Urinary bladder (tissue), 3 donors: ENCODE measurements at regions not wholly inside any gene's neighbourhood (a gene's known extent, or its start where the extent isn't known, plus 50 kb on each side); places are given as distances from the start of the nearest gene placed in this dataset.
"Not testable (repeated sequence)": the region's sequence is repeated elsewhere in the genome, so short reads cannot be mapped to it uniquely, and the experiment has no call there.

Experiments used
- DNase-seq: peaks from one replicate; pipeline ENCODE4 v3.0.0-alpha.2; 2015; ENCODE audit errors: extremely low spot score
- H3K27ac ChIP-seq: one replicate; pipeline ENCODE4 v1.5.1; 2013; ENCODE audit warnings: low read depth, mild to moderate bottlenecking, moderate library complexity
- H3K36me3 ChIP-seq: one replicate; pipeline ENCODE4 v1.6.1; 2013; ENCODE audit warnings: mild to moderate bottlenecking, moderate library complexity; ENCODE audit not compliant: insufficient read depth
- H3K4me1 ChIP-seq: one replicate; pipeline ENCODE4 v1.6.1; 2013; ENCODE audit warnings: mild to moderate bottlenecking, moderate library complexity; ENCODE audit not compliant: insufficient read depth
- H3K4me3 ChIP-seq: one replicate; pipeline ENCODE4 v1.5.1; 2013; ENCODE audit warnings: low read depth, low read length
- WGBS: extraction: QIAGEN DNeasy Blood & Tissue Kit; methylation state at CpG from one replicate; pipeline ENCODE4 v1.1.7; 2013; 5-methylcytosine and 5-hydroxymethylcytosine counted together
- donor health status: healthy with polysubstance abuse.
- donor health status: healthy.

- H3K36me3 ChIP-seq, result no peaks in the 10 kb centered on the region
- H3K4me1 ChIP-seq, result no peaks in the 10 kb centered on the region
- no peak for DNase-seq
- H3K27ac ChIP-seq, result no peak overlapping the region
- 75% methylated on average over 18 of the region's 18 CpGs for WGBS
- no peak overlapping the region for H3K4me3 ChIP-seq
These were observed 180.3 kb upstream of the RTL1 start for GRCh38 chr14:101083564-101084435.

GRCh38 chr14:101084436-101084826 is 180.9 kb upstream of the RTL1 start:
- H3K36me3 ChIP-seq, result no peaks in the 10 kb centered on the region

DNA sequence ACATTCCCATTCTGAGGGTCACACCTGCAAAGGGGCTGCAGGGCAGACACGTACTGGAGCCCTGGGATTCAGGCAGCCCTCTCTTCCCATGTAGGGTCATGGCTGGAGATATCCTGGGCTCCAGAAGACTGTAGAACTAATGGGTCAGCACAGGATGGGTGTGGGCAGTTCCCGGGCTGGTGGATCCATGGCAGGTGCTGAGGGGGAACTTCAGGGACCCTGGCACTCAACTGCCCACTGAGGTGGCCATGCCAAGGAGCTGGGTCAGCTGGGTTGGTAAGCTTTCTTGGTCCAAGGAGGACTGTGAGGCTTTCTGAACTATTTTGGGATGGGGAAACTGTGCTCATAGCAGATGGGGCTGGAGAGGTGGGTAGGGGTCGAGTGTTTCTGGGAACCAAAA is 183.4 kb upstream of the RTL1 start:
- no peaks in the 10 kb centered on the region for H3K4me1 ChIP-seq
- H3K36me3 ChIP-seq, result no peaks in the 10 kb centered on the region
- no peak overlapping the region for H3K4me3 ChIP-seq
- no peak overlapping the region for H3K27ac ChIP-seq
- whole genome bisulfite sequencing, result 71% methylated on average over 3 of the region's 3 CpGs
- DNase-seq, result no peak

More at GRCh38 chr14:101084436-101084826, 180.9 kb upstream of the RTL1 start:
- Histone ChIP-seq H3K27ac (no peak overlapping the region), H3K4me3 (no peak overlapping the region), H3K4me1 (no peaks in the 10 kb centered on the region)
- 93% methylated on average over 6 of the region's 6 CpGs for WGBS
- no peak for DNase-seq

DNA sequence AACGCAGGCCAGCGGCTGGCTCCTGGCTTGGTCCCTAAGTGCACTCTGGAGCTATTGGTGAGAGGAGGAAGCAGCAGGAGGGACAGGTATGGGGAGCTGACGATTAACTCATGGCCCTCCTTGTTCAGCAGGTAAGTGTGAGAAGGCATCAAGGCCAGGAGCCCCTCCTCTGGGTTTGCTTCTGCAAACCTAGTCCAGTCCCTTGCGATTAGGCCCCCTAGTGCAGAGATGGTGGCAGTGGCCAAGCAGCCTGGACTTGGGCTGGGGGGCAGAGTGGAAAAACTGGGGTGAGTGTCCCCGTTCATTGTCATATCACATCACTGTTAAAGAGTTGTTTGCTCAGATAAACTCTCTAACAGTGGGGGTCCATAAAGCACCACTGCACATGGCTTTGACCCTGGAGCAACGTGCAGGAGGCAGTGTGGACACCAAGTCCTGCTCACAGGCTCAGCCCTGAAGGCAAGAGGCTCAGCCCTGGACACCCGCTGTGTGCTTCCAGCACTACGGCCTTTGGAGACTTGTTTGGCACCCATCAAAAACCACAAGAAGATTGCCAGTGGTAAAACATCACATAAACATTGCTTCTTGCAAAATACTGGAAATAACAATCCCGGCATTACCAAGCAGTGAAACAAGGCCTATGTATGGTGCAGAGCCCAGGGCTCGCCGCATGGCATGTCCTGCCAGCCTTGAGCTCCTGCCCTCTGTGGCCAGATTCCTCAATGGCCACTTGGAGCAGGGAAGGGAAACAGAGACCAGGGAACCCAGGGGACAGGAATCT is 184.3 kb upstream of the RTL1 start:
- WGBS, result 88% methylated on average over 11 of the region's 11 CpGs

DNA sequence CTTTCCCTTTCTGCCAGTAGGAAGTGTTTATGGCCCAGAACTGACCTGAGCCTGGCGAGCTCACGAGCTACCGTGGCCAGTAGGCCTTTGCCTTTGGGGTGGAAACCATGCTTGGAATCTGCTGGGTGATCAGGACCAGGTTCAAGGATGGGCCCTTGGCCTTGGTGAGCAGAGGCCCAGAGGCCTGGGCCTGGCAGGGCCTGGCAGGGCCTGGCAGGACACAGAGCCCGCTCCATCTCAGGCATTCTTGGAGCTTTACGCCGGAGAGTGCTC is 184.8 kb upstream of the RTL1 start:
- no peak for DNase-seq
- H3K36me3 ChIP-seq, result no peaks in the 10 kb centered on the region
- H3K4me3 ChIP-seq, result no peak overlapping the region
- no peak overlapping the region for H3K27ac ChIP-seq
- no peaks in the 10 kb centered on the region for H3K4me1 ChIP-seq
- 97% methylated on average over 6 of the region's 6 CpGs for WGBS

More for the DNA sequence above, 184.3 kb upstream of the RTL1 start:
- DNase-seq, result no peak
- no peak overlapping the region for H3K4me3 ChIP-seq
- no peaks in the 10 kb centered on the region for H3K4me1 ChIP-seq
- no peaks in the 10 kb centered on the region for H3K36me3 ChIP-seq
- H3K27ac ChIP-seq, result no peak overlapping the region

DNA sequence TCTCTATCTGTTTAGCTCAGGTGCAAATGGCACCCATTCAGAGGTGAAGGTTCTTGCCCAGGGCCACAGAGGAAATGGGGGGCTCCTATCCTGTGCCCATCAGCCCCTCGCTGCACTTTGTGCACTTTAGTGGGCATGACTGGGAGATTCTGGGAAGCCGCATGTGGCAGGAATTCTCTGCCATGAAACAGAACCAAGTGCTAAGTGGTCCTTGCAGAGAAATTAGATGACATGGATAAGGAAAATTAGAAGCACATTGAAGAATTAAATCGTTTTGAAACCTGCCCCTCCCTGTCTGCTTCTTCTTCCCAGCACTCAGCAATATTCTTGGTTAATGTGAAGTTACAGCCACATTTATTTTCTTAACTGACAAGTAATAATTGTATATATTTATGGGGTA is 185.2 kb upstream of the RTL1 start:
- no peak overlapping the region for H3K27ac ChIP-seq
- H3K36me3 ChIP-seq, result no peaks in the 10 kb centered on the region
- H3K4me1 ChIP-seq, result no peaks in the 10 kb centered on the region
- no peak for DNase-seq
- no peak overlapping the region for H3K4me3 ChIP-seq
- 87% methylated on average over 3 of the region's 3 CpGs for WGBS

DNA sequence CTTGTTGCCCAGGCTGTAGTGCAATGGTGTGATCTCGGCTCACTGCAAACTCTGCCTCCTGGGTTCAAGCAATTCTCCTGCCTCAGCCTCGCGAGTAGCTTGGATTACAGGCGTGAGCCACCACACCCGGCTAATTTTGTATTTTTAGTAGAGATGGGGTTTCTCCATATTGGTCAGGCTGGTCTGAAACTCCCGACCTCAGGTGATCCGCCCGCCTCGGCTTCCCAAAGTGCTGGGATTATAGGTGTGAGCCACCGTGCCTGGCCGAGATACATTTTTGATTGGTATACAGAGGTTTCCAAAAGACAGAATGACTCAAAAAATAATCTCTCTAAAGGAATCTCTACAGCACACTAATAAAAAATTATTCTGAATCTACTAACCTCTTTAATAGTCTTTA is 187.0 kb upstream of the RTL1 start:
- not testable (repeated sequence) for DNase-seq, H3K4me3 ChIP-seq, H3K27ac ChIP-seq, H3K4me1 ChIP-seq, H3K36me3 ChIP-seq
- 93% methylated on average over 11 of the region's 11 CpGs for whole genome bisulfite sequencing

DNA sequence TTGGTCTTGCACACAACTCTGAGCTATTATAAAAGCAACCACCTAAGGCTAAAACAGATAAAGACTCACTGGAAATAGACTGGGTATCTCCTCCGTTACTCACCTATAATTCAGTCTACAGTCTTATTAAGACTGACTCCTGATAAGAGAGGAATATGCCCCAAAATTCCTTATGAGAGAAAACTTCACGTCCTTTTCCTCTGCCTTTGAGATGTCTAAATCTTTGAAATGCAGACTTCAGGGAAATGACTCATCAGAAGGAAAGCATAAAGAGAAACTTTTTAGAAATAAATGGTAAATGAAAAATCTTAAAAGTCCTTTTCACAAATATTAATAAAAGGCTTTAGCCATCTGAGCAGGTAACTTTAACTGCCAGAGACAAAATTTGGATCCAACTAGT is 187.5 kb upstream of the RTL1 start:
- WGBS, result 51% methylated on average over 2 of the region's 2 CpGs
- no peak overlapping the region for H3K4me3 ChIP-seq

DNA sequence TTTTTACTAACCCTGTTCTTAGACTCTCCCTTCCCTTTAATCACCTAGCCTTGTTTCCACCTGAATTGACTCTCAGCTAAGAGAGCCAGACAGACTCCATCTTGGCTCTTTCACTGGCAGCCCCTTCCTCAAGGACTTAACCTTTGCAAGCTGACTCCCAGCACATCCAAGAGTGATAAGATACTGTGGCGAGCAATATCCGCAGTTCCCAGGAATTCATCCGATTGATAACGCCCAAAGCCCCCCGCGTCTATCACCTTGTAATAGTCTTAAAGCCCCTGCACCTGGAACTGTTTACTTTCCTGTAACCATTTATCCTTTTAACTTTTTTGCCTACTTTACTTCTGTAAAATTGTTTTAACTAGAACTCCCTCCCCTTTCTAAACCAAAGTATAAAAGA is 191.4 kb upstream of the RTL1 start:
- not testable (repeated sequence) for H3K27ac ChIP-seq, H3K36me3 ChIP-seq, DNase-seq, H3K4me1 ChIP-seq, H3K4me3 ChIP-seq
- whole genome bisulfite sequencing, result 76% methylated on average over 6 of the region's 6 CpGs

More for the DNA sequence above, 187.5 kb upstream of the RTL1 start:
- no peaks in the 10 kb centered on the region for H3K4me1 ChIP-seq
- H3K27ac ChIP-seq, result no peak overlapping the region
- H3K36me3 ChIP-seq, result no peaks in the 10 kb centered on the region
- no peak for DNase-seq

- WGBS, result 79% methylated on average over 2 of the region's 2 CpGs
- Histone ChIP-seq H3K4me1 (no peaks in the 10 kb centered on the region), H3K27ac (no peak overlapping the region), H3K4me3 (no peak overlapping the region), H3K36me3 (no peaks in the 10 kb centered on the region)
- DNase-seq, result no peak
These were observed 193.0 kb upstream of the RTL1 start for GRCh38 chr14:101096551-101096950.

DNA sequence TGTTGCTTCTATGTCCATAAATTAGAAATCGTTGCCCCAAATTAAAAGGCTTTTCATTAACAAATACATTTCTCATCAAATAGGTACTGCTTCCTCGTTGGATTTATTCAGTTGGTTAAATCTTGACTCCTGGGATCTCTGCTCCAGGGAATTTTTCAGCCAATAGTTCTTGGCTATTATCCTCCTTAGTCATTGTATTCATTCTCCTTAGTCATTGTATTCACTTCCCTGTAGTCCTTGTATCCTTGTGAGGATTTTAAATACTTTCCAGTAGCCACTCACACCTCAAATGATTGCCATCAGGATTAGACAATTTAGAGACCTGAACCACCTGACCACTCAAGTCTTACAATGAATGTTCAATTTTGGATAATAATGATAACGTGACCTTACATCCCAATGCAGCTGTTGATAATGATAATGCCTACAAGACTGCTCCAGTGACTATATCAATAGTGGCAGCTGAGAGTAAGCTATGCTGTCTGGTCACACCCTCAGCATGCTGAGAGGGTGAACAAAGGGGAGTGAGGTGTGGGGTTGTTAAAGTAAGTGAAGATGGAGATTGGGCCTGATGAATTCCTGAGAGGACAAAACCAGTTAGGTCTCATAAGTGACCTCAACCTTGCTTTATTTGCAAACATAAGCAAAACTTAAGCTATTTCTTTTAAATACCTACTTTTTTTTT is 193.7 kb upstream of the RTL1 start:
- 86% methylated on average over 3 of the region's 3 CpGs for WGBS
- Histone ChIP-seq H3K36me3 (no peaks in the 10 kb centered on the region), H3K4me1 (no peaks in the 10 kb centered on the region), H3K27ac (no peak overlapping the region), H3K4me3 (no peak overlapping the region)
- DNase-seq, result no peak

- H3K4me3 ChIP-seq, result no peak overlapping the region
- no peak for DNase-seq
- H3K4me1 ChIP-seq, result no peaks in the 10 kb centered on the region
- H3K36me3 ChIP-seq, result no peaks in the 10 kb centered on the region
- 56% methylated on average over 3 of the region's 3 CpGs for WGBS
- no peak overlapping the region for H3K27ac ChIP-seq
These were observed 194.7 kb upstream of the RTL1 start for GRCh38 chr14:101098177-101098576.

DNA sequence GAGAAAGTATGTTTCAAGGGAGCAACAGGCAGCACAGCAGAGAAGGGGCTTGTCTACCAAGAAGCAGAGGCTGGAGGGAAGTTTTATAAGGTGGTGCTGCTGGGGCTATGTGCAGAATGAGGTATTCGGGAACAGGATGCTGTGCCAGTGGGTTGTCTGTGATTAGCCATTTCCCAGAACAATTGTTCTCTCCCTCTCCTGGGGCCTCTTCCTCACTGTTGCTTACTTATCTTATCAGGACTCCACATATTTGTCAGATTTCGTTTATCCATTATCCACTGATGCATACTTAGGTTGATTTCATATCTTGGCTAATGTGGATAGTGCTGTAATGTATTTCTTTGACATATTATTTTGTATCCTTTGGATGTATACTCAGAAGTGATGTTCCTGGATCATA is 195.1 kb upstream of the RTL1 start:
- H3K27ac ChIP-seq, result no peak overlapping the region
- no peak overlapping the region for H3K4me3 ChIP-seq
- no peak for DNase-seq
- WGBS, result 21% methylated on average over 2 of the region's 2 CpGs
- H3K36me3 ChIP-seq, result no peaks in the 10 kb centered on the region
- no peaks in the 10 kb centered on the region for H3K4me1 ChIP-seq
